Tongue (tissue), 1 donor: ENCODE measurements at regions not wholly inside any gene's neighbourhood (a gene's known extent, or its start where the extent isn't known, plus 50 kb on each side); places are given as distances from the start of the nearest gene placed in this dataset.
"Not testable (repeated sequence)": the region's sequence is repeated elsewhere in the genome, so short reads cannot be mapped to it uniquely, and the experiment has no call there.

Source experiments
- DNase-seq: peaks from one replicate; pipeline ENCODE4 v3.0.0-alpha.2; 2015

DNA sequence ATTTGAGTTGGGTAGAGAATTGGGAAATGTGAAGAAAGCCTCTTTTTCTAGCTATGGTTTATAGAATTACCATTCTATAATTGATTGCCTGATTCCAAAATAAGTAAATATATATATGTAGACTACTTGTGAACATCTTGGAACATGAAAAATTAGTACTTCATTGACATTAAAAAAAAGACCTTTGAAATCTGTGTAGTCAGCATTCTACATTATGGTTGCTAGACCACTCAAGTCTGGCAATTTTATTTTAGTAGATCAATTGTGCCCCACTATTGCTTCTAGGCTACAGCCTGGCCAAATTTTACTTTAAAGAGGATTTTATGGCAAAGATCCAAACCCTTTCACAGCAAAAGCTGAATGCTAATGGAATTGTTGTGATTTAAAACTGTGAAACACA is 279.8 kb downstream of the IKZF2 start:
- DNase-seq: no peak

DNA sequence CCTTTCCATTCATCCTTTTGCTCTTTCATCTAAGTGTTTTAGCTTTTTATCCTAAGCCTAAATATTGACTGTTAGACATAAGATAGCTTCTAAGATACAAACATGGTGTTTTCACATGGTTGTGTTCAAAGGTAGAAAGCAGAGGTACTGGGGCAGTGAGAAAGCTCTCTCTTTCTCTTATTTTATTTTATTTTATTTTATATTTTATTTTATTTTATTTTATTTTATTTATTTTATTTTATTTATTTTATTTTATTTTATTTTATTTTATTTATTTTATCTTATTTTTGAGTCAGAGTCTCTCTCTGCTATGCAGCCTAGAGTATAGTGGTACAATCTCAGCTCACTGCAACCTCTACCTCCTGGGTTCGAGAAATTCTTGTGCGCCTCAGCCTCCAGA is 287.2 kb downstream of the IKZF2 start:
- no peak for DNase-seq

DNA sequence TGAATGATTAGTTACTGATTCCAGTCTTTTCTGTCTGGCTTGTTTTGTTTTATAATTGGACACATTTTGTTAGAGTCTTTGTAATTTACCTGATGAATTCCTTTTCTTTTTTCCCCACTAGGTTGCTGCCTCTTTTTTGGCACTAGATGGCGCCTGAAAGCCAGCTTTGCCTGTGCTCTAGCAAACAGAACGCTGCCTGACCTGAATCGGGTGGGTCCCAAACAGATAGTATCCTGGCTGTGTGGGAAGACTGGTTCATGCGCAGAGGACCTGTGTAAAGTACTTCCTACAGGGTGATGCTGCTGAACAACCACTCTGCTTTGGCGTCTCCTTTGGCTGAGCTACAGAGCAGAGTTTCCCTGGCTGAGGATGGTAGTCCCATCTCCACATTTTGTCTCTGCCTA is 288.2 kb downstream of the IKZF2 start:
- DNase-seq: no peak

DNA sequence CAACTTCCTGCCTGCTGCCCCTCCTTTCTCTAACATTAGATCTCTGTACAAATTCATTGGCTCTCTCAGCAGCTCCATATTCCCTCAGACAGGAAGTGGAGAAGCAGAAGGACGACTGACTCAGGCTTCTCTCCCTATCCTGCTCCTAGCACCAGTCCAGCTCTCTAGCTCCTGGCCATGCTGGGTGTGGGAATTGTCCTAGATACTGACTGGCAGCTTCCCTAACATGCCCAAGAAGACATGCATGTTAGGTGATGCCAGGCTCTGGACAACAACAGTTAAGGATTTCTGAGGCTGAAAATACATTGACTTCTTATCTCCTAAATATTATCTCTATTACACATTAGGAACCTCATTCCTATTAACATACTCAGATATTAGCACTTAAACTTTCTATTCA is 292.9 kb downstream of the IKZF2 start:
- DNase-seq: no peak

DNA sequence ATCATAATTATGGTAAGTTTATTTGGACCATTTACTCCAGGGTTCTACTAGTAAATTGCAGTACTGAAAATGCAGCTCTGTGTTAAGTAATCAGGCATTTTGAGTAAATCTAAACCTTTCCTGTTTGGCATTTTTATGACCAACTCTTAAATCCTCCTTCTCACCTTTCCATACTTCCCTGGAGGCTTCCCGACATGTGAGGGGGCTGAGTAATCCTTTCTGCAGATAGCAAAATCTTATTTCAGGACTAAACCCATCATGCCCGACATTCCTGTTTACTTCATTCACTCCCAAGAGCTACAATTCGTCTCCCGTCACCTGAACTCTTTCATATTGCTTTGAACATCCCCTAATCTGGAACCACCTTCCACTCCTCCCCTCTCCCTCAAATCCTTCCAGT is 296.6 kb downstream of the IKZF2 start:
- no peak for DNase-seq

DNA sequence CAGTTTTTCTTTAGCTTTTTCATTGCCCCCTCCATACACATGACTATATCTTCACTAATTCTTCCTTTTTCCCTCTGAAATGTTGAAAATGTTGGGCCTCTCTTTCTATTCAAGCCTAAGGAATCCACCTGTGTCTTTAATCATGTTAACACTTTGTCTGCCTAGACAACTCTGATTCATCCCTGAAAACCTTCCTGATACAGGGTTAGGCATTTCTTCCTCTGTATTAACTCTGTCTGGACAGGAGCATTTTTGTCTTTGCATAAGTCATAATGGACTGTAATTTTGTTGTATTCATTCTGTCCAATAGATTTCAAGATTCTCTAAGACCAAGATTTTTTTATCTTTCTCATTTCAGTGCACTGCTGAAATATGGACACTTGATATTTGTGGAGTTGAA is 297.3 kb downstream of the IKZF2 start:
- no peak for DNase-seq

DNA sequence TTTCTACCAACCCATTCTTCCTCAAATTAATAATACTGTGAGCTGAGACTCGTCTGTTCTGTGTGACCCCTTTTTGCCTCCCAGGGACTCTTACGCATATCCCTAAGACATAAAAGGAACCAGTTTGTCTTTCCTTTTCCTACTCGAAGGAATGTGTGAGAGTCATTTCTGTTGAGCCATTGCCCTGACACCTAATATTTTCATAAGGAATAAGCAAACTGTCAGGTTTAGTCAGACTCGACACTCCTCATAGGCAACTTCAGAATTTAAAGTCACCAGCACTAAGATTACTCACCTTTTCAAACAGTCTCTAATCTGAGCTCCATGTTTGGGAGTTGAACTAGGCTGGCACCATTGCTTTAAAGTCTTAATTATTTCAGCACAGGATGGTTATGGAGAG is 305.5 kb downstream of the IKZF2 start:
- no peak for DNase-seq

DNA sequence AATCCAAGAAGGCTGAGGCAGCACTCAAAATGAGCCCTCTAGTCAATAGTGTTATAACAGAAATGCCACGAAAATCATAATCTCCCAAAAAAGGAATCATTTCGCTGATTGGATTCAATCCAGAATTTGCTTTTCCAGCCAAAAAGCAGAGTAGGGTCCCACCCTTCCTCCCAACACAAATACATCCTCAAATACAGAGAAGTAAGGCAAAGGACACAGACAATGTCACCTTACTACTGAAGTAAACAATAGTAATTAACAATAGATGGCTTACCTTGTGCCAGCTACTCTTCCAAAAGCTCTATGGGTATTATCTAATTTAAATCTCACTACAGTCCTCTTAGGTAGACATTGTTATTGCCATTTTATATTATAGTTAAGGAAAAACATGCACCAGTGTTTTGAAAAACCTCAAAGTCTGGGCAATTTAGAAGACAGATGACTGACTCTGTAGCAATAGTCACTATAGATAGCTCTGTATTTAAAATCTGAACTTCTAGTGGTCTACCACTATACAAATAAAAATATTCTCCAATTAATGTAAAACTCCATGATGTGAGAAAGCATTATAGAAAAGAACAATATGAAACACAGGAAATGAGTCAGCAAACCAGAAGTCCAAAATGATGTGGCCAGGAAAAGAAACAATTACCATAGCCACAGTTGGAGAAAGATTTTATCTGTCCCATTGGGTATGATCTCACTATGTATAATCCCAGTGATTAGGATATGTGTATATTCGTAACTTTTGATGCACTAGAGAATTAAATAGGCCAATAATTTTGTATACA is 305.0 kb upstream of the ERBB4 start:
- DNase-seq: no peak

DNA sequence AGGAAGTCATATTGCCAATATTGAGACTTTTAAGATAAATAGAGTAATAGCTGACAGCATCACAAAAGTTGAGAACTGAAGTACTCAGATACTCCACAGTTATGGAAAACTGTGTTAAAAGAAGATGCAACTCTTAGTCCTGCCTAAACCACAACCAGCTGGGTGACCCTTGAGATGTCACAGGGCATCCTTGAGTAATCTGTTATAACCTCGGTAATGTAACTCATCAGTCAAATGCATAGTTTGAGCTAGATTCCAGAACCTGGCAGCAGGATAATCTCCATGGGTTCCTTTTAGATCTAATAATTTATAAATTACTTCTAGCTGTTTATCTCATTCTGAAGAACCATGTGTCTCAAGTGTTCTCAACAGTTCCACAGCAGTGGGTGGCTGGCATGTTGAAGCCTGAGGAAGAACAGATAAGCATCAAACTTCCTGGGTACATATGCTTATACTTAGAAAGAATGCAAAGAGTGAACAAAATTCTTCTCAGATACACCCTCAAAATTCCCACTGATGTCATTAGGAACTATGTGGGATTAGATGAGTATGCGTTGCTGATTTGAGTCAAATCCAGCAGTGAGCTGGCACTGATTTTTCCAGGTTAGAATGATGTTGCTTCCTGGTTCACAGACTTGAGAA is 304.1 kb upstream of the ERBB4 start:
- no peak for DNase-seq

DNA sequence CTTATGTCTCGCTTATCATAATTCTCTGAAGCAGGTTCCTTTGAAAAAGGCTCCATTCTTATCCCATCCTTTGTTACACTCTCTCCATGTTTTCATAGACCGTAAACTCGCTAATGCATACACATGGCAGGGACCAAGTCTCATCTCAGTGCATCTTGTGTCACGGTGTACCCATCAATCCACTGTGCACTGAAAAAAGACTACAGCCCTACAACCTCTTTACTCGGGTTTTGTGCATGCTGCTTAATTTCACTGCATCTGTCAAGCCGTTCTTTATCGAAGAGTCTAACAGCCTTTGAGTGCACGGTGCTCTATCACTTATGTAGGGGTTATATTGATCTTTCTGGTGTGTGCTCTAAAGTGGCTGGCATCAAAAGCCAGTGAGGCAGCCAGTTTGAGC is 302.9 kb upstream of the ERBB4 start:
- no peak for DNase-seq

DNA sequence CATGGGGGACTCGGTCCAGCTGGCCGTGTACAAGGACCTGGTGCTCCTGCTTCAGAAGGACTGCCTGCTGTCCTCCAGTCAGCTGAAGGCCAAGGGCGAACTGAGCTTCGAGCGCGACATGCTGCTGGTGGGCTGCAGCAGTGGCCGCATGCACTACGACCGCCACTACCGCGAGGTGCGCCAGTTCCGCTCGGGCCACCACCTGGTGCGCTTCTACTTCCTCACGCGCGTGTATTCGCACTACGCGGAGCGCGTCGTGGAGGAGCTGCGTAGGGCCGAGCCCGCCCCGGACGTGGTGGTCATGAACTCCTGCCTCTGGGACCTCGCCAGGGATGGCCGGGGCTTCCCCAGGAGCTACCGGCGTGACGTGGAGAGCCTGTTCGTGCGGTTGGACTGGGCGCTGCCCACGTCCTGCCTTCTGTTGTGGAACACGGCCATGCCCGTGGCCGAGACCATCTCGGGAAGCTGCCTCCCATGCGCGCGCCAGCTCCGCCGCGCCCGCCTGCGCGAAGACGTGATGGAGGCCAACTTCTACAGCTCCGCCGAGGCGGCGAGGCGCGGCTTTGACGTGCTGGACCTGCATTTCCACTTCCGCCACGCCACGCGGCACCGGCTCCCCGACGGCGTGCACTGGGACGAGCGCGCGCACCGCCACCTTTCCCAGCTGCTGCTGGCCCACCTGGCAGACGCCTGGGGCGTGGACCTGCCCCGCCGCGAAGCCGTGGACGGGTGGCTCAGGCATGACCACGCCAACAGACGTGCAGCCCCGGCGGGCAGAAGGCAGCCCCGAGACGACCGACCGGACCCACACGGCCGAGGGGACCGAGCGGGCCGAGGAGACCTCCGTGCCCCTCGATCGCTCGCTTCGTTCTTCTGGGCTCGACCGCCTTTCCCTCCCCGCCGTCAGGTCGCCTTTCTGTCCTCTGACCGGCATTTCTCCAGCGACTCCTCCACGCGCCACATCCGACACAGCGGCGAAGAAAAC is 293.9 kb upstream of the ERBB4 start:
- DNase-seq: no peak

DNA sequence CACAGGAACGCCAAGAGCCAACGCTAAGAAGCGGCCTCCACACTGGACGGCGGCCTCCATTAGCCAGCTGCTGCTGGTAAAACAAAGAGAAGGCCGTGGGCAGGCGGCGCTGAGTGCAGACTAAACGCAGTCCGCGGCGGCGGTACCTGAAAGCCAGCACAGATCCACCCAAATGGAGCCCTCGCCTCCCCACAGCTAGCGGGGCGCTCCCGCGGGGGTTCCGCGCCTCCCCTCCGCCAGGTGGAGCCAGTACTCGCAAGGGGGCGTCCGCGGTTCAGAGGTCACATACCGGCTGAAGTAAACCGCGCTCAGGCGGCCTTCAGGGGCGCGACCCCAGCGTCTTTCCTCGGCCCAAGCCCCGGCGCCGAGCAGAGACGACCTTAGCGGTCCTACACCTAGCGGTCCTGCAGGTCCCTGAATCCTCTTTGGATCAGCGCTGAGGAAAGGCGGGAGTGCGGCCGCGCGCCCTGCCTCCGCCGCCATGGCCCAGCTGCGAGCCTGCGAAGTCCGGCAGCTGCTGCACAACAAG is 293.1 kb upstream of the ERBB4 start:
- no peak for DNase-seq

DNA sequence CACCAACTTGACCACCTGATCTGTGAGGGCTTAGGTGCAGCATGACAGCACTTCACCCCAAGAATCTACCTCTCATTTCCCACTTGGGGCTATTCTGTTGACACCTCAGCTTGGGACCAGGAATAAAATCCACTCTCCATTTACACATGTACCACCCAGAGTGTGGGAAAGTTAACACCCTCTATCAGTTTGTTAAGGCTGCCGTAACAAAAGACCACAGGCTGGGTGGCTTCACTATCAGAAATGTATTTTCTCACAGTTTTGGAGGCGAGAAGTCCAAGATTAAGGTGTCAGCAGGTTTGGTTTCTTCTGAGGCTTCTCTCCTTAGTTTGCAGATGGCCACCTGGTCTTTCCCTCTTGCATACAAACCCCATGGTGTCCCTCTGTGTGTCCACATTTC is 277.7 kb upstream of the ERBB4 start:
- DNase-seq: no peak

DNA sequence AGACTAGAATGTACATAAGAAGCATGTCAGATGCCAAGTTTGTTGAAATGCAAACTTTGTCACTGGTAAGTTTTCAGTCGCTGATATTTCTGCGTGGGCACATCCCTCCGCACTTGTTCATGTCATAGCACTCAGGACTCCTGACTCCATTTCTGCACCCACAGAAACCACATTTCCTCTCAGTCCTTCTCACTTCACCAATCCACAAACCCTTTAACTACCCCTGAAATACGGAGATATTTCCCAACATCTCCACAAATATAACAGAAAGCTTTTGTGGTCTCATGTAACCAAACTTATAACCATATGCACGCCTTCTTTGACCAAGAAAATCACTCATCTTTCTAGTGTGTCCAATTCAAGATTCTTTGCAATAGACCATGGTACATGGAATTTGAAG is 276.9 kb upstream of the ERBB4 start:
- DNase-seq: no peak

DNA sequence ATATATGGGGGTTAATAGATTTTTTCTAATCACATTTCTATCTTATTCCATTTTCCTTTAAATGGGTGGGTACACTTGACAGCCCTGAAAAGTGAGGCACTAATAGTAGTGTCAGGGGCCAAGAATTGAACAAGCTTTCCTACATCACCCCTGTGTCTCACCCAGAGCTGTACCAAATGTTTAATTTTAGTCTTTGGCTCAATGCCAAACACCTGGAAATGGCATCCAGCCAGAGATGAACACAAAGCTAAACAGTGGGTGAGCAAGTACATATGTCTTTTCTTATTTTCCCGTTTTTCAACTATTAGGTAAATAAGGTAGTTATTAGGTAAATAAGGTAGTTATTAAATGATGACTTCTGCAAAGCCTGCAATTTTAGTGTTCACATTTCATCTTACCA is 276.3 kb upstream of the ERBB4 start:
- peak; percentile 26 for DNase-seq

DNA sequence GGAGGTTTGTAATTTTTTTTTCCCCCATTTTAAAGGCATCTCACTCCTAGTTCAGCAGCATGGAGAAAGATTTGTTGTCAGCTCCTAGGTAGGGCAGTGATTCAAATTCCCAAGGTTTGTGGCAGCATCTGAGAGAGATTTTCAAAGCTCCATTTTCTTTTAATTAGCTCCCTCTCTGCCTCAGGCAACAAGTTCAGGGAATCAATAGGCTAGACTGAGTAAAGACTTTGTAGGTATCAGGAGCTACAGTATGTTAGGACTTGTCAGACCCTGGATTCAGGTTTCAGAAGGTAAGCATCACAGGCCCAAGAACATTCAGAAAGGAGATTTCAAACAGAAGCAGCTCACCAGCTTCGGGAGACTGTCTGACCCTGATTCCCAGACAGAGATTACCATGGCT is 273.3 kb upstream of the ERBB4 start:
- DNase-seq: no peak

DNA sequence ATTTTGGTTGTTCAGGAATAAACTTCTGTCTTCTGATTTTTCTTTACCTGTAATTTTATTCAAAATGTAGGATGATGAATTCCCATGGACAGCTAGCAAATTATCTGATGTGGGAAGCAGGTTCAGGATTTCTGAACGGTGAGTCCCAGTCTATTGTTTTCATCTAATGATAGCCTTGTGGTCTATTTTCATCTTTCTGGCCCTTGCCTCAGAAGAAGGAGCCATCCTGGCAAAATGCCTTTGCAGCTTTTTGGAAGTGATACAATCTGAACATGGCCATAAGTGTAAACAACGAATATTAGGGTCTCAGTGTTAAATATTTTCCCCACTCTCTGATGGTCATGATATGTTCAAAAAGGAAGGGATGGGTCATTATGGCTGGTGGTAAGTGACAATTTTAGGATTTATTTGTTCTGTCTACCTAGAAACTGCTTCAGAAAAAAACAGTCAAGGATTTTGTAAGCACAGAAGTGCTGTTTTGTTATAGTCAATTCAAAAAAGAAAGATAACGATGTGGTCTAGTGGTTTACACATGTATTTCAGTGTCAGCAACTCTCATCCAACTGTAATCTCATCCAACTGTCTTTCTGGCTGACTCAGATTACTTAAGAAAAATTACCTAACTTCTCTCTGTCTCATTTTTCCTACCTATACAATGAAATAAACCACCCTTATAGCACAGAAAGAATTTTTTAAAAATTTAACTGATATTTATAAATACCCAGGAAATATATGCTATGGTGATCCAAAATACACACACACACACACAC is 272.6 kb upstream of the ERBB4 start:
- DNase-seq: no peak

DNA sequence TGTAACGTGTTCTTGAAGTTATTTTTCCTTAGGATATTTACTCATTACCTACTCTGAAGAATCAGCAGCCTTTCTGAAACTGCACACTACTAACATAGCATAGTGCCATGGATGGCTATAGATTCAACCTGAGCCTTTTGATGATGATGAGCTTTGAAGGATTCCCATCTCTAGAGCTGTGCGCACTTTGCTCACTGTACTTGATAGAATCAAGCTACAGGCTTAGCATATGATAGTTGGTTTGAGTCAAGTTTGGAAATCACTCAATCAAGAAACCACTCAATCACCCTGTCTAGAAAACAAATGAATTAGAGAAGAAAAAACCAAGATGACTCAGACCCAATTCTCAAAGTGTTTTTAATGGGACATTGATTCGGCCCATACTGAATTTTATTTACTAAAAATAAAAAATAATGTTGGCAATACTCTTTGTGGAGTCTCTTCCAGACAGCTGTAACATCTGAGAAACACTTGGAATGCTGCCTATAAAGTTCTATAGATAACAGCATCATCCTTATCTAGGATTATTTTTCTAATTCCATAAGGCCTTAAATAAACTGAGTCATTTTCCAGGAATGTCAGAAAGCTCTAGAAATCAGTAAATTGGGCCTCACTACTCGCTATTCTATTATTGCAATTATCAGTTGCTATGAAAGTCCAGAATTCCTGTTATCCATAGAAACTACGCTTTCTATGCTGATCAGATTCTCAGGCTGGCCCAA is 259.0 kb upstream of the ERBB4 start:
- no peak for DNase-seq

DNA sequence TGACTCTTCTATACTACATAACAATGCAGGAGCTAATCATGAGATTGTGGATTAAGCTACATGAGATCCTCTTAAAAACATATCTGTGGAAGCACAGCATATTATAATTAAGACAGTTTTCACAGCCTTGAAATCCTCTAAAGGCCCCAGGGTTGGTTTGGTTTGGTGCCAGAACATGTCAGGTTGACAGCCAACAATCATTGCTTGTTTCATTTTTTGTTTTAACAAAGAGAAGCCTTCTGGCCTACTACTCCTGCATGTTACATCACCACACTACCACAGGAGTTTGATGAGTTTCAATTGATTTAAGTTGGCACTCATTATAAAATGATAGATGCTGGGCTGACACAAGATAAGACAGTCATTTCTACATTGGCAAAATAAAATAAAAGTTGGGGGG is 255.9 kb upstream of the ERBB4 start:
- DNase-seq: no peak

DNA sequence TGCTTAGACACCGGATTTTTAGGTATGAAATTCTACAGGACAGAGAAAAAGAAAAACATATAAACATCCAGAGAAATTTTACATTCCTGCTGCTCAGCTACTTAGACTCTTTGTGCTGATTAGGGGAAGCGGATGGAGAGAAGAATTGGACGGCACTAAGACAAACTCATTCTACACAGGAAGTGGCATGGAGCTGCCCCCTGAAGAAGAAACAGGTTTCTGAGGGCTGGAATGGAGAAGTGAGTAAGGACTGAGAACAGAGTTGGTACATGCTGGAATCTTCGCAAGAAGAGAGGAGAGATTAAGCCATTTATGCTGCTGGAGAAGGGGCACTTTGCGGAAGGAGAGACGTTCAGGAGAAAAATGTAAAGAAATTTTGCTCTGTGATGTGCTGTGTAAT is 253.0 kb upstream of the ERBB4 start:
- no peak for DNase-seq

DNA sequence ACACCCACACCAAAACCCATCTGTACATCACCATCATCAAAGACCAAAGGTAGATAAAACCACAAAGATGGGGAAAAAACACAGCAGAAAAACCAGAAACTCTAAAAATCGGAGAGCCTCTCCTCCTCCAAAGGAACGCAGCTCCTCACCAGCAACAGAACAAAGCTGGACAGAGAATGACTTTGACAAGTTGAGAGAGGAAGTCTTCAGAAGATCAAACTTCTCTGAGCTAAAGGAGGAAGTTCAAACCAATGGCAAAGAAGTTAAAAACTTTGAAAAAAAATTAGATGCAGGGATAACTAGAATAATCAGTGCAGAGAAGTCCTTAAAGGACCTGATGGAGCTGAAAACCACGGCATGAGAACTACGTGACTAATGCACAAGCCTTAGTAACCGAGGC is 247.5 kb upstream of the ERBB4 start:
- DNase-seq: not testable (repeated sequence)
